Activated CD8-positive, alpha-beta memory T cell treated with anti-CD3 and anti-CD28 coated beads for 4 hours (primary cell): ENCODE measurements at regions not wholly inside any gene's neighbourhood (a gene's known extent, or its start where the extent isn't known, plus 50 kb on each side); places are given as distances from the start of the nearest gene placed in this dataset.
"Not testable (repeated sequence)": the region's sequence is repeated elsewhere in the genome, so short reads cannot be mapped to it uniquely, and the experiment has no call there.

Source experiments
- DNase-seq, 2 donors: peaks; one replicate each; pipeline ENCODE4 v3.0.0-alpha.2; 2020; ENCODE audit warnings: low read depth in 2 of 2

GRCh38 chr1:88342081-88342480, 342.0 kb upstream of the PKN2 start:
- not testable (repeated sequence) for DNase-seq

DNA sequence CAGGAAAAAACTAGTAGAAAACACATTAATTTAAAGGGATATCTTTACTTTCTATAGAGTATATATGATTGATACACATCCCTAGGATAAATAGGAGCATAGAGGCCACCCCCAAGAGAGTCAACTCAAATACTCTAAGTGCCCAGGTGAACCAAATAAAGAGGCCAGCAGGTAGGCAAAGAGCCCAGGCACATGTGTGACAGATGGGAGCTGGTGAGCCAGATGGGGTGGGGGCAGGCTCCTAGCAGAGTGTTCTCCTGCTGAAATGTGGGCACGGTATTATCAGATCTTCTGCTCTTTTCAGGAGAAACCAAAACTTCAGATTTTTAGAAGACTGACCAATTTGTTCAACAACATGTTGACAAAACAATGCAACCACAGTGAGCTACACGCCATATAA, 333.4 kb upstream of the PKN2 start:
- no peak for DNase-seq

DNA sequence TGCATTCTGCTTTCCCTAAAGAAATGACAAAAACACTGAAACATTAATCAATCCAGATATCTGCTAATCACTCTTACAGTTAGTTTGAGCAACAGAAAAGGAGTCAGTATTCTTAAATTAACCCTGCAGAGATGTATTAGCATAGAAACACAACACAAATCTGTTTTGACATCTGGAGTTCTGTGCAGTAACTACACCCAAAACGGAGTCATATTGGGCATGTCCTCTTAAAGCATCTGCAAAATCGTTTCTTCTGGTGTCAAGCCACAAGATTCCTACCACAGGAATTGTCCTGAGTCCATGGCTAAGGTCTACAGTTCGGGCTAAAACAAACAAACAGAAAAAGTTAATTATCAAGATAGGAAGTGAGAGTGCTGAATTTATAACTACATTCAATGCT, 332.1 kb upstream of the PKN2 start:
- no peak for DNase-seq

- no peak for DNase-seq
Measured at GRCh38 chr1:88354256-88354655, 329.8 kb upstream of the PKN2 start.

DNA sequence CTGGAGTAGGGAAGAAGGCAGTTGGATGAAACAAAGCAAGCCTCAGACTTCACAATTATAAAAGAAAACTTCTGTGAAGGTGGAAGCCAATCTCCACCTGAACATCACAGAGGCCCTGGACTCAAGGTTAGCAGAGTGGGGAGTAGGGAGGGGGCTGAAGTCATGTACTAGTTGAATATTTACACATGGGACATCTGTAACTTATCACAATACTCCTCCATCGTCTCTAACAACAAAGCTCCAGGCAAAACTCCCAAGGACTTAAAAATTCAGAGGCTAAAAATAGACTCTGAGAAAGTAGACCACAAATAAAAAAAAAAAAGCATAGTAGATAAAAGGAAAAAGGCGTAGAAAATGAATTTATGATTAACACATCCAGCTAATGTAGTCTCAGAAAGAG, 326.3 kb upstream of the PKN2 start:
- no peak for DNase-seq

DNA sequence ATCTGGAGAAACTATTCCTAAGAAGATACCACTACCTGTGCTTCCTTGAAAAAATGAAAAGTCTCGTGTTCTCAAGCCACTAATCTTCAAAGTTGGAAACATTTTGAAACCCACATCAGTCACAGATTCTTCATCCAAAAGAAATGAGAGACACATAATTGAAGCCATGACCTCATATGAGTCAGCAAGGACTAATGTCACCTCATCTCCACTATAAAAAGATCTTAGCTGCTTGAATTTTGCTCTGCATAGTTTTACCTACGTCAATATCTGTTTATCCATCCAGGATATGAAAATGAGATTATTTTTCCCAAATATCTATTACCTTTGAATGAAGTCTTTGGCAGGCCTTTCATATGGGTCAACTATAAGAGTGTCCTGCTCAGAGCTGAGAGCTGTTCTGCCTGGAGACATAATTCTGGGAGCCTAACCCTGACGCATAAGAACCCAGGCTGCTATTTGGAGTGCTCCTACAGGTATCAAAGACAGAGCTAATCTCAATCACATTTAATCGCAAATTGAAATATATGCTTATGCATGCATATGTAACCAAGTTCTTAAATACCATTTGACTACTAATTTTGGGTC, 312.5 kb upstream of the PKN2 start:
- DNase-seq, result no peak

GRCh38 chr1:88375977-88376376, 308.1 kb upstream of the PKN2 start:
- no peak for DNase-seq

GRCh38 chr1:88376421-88376820, 307.7 kb upstream of the PKN2 start:
- no peak for DNase-seq

GRCh38 chr1:88378560-88378959, 305.5 kb upstream of the PKN2 start:
- DNase-seq, result no peak

- DNase-seq, result no peak
Measured at GRCh38 chr1:88394958-88395357, 289.1 kb upstream of the PKN2 start.

- DNase-seq, result no peak
Measured at GRCh38 chr1:88398338-88398737, 285.7 kb upstream of the PKN2 start.

GRCh38 chr1:88399690-88400089, 284.4 kb upstream of the PKN2 start:
- DNase-seq, result no peak

DNA sequence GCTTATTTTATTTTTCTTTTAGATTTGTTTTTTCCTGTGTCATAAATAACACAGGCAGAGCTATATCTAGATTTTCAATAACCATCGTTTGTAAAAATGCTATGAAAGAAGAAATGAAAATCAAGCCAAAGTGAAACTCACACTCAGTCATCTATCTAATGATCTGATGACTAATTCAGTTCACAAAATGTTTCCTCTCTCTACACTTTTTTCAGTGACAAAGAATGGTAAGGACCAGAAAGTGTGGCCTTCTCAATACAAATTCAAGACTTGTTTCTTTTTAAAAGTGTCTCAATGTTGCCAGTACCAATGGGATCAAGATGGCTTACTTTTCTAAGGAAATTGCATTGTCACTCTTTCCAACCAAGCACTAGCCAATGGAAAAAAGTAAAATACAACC, 282.8 kb upstream of the PKN2 start:
- no peak for DNase-seq

DNA sequence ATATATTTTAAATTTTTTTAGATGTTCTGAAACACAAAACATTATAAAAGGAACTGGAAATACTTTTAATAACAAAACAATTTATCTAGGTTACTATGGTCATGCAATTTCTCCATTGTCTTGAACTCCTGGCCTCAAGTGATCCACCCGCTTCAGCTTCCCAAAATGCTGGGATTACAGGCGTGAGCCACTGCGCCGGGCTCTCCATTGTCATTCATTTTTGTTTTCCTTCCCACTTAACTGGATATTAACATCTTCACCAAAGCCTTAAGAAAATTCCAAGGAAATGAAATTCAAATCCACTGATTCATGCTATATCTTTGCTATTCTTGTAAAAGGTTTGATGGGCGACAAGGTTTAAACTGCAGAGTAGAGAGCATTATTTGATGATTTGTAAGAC, 279.5 kb upstream of the PKN2 start:
- no peak for DNase-seq

GRCh38 chr1:88407248-88407647, 276.8 kb upstream of the PKN2 start:
- no peak for DNase-seq

DNA sequence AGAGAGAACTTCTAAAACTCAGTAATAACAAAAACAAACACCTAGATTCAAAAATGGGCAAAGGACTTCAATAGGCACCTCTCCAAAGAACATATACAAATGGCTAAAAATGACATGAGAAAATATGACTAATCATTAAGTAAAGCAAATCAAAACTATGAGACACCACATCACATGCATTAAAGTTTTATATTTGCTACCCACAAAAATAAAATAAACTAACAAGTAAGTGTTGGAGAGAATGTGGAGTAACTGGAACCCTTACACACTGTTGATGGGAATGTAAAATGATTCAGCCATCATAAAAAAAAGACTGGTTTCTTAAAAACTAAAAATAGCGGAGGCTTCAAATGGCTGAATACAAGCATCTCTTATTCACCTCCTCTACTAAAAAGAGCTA, 262.1 kb upstream of the PKN2 start:
- DNase-seq, result no peak

GRCh38 chr1:88433556-88433955, 250.5 kb upstream of the PKN2 start:
- no peak for DNase-seq

DNA sequence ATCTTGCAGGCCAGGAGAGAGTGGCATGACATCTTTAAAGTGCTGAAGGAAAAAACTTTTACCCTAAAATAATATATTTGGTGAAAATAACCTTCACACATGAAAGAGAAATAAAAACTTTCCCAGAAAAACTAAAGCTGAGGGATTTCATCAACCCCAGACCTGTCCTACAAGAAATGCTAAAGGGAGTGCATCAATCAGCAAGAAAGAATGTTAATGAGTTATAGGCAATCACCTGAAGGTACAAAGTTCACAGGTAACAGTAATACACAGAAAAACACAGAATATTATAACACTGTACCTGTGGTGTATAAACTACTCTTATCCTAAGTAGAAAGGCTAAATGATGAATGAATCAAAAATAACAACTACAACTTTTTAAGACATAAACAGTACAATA, 249.2 kb upstream of the PKN2 start:
- DNase-seq, result no peak

- no peak for DNase-seq
Measured at GRCh38 chr1:88441022-88441421, 243.1 kb upstream of the PKN2 start.

GRCh38 chr1:88451856-88452255, 232.2 kb upstream of the PKN2 start:
- DNase-seq, result no peak

DNA sequence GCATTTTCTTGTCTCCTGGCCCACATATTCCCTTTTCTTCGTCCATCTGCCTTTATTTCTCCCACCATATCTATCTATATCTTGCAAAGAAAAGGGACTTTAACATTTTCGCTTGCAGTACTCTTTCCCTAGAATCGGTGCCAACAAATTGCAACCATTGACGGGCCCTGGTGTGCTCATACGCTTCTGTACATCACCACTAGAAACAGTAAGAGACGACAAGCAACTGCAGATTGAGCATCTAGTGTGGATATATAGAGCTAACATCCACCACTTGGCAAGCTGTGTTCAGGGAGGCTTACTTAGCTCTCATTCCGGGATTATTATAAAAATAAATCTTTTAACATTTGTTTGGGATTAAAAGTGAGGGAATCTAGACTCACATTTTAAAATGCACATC, 230.8 kb upstream of the PKN2 start:
- no peak for DNase-seq

- DNase-seq, result no peak
Measured at GRCh38 chr1:88454781-88455180, 229.3 kb upstream of the PKN2 start.

DNA sequence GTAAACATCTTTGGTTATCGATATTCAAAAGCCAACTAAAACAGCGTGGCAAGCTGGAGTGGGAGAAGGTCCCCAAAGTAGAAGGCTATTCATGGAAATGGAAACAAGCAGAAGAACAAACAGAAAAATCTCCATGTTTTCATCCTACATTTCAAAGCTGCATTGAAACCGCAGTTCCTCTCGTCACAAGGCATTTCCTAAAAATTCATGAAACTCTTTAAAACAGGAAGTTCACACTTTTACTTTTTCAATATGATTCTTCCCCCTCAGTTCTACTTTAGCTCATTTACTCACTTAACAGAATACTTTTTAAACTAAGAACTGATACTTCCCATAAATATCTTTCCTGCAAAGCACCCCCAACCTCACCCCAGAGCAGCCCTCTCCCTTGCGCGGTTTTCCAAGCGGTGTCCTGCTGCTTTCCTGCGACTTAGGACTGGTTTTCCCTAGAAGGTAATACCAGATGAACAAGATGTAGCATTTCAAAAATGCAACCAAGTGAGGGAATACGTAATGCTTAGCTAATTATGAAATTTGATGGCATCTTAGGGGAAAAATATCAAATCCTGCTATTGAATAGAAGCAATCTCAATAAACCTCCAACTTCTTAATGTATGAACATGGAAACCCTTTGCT, 228.3 kb upstream of the PKN2 start:
- no peak for DNase-seq

GRCh38 chr1:88457197-88457596, 226.9 kb upstream of the PKN2 start:
- DNase-seq, result no peak
